NOMO-1 treated with DMSO at 0.1 percent for 48 hours (cell line): ENCODE measurements at regions not wholly inside any gene's neighbourhood (a gene's known extent, or its start where the extent isn't known, plus 50 kb on each side); places are given as distances from the start of the nearest gene placed in this dataset.
"Not testable (repeated sequence)": the region's sequence is repeated elsewhere in the genome, so short reads cannot be mapped to it uniquely, and the experiment has no call there.

Experiments
- DNase-seq: peaks from one replicate; lab custom pipeline; 2025; ENCODE audit not compliant: unreplicated experiment; lab: John Stamatoyannopoulos, UW

- no peak for DNase-seq
Observed at GRCh38 chr1:29939079-29939478, 702.8 kb downstream of the PTPRU start.

GRCh38 chr1:29937356-29937755 lies 701.0 kb downstream of the PTPRU start:
- DNase-seq: no peak

- no peak for DNase-seq
Observed at GRCh38 chr1:29936031-29936544, 699.8 kb downstream of the PTPRU start.

- no peak for DNase-seq
Observed at GRCh38 chr1:29934255-29934772, 698.0 kb downstream of the PTPRU start.

DNA sequence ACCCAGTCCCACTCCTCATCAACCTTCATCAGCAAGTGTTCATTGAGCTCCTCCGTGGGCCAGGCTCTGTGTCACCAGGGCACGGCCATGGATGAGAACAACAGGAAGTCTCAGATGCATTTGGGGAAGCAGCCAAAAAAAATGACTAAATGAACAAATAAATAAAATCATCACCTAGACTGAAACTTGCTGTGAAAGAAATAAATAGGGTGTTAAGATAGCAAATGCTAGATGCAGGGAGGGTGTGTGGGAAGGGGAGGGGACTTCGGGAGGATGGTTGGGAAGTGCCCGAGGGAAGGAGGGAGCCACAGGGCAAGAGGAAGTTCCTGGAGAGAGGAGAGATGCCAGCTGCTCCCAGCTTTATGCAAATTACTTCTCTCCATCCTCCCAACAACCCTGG lies 696.7 kb downstream of the PTPRU start:
- DNase-seq: no peak

GRCh38 chr1:29932626-29933025 lies 696.3 kb downstream of the PTPRU start:
- DNase-seq: no peak

DNA sequence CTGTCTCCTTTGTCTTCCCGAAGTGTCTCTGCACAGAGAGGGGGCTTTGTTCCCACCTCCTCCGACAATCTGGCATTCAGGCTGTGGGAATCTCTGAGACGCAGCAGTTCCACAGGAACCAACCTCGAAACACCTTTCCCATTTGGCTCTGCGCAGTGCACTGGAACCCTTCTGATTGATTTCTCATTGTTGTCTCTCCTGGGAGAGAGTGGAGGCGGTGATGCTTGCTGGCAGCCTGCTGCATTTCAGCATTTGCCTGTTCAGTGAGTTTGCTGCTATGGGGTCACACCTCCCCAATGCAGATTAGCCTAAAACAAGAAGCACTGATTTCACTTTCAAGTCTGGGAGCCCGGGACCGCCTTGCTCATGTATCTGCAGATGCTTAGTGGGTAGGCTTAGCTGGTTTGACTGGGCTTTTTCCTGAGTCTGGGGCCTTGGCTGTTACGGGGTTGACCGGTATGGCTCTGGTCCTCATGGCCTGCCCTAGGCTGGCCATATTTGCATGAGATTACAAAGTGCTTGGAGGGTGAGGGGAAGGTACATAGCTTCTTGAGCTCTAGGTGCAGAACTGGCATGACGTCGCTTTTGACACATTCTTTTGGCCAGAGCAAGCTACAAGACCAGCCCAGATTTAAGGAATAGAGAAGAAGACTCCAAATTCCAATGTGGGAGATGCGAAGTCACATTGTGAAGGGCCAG lies 695.3 kb downstream of the PTPRU start:
- DNase-seq: no peak

DNA sequence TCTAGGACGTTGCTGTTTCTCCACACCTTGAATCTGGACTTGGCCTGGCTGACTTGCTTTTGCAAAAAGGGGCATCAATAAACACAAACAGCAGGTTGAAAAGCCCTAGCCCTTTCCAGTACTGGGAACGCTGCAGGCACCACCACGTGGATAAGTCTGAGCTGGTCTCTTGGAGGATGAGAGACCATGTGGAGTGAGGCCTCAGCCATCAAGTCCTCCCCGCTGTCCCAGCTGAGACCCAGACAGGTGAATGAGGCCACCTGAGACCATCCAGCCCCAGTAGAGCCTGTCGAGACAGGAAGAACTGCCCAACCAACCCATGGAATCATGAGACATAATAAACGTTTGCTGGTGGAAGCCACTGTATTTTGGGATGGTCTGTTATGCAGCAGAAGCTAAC lies 688.7 kb downstream of the PTPRU start:
- DNase-seq: no peak

DNA sequence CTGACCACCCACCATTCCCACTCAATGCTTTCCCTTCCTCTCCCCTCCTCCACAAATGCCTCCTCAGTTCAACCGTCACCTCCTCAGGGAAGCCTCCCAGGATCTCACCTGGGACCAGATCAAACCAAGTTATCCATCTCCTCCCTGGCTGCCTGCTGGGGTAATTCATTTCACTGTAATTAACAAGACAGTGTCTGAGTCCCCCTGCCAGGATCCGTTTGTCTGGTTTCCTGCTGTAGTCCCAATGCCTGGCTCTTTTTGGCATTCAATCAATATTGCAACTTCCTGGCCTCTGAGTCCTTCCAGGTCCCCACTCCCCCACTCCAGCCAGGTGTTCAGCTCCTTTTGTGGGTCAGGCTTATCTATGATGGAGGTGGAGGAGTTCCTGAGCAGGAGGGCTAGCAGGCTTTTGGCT lies 687.7 kb downstream of the PTPRU start:
- no peak for DNase-seq

DNA sequence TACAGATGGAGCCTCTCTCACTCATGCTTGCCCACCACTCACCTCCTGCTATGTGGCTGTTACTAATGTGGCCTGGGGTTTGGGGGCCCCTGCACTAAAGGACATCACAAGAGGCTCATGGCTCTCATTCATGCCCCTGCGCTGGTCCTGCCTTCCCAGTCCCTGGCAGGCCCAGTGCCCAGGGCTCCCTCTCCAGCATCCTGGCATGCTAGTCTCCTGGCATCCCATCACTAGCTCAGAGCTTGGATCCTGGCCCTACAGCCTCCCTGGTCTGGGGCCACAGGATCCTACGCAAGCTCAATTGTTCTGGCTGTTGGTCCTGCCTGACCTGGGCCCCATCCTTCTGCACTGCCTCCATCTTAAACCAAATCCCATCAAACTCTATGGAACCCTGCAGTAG lies 685.4 kb downstream of the PTPRU start:
- DNase-seq: no peak

- DNase-seq: no peak
Observed at GRCh38 chr1:29920784-29921183, 684.5 kb downstream of the PTPRU start.

GRCh38 chr1:29920316-29920715 lies 684.0 kb downstream of the PTPRU start:
- no peak for DNase-seq

DNA sequence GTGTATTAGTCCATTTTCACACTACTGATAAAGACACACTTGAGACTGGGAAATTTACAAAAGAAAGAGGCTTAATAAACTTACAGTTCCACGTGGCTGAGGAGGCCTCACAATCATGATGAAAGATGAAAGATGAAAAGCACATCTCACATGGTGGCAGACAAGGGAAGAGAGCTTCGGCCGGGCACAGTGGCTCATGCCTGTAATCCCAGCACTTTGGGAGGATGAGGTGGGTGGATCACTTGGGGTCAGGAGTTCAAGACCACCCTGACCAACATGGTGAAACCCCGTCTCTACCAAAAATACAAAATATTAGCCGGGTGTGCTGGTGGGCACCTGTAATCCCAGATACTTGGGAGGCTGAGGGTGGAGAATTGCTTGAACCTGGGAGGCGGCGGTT lies 682.7 kb downstream of the PTPRU start:
- not testable (repeated sequence) for DNase-seq

- DNase-seq: no peak
Observed at GRCh38 chr1:29916656-29917369, 680.5 kb downstream of the PTPRU start.

GRCh38 chr1:29914936-29915335 lies 678.6 kb downstream of the PTPRU start:
- DNase-seq: no peak

DNA sequence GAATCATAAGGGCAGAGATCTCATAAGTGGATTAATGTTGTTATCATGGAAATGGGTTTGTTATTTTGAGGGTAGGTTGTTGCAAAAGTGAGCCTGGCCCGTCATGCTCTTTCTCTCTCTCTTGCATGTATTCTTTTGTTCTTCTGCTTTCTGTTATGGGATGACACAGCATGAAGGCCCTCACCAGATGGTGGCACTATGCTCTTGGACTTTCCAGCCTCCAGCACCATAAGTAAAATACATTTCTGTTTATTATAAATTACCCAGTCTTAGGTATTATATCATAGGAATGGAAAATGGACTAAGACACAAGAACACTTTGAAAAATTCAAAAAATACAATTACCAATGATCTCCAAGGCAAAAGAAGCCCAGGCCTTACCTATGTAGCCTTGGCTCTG lies 676.1 kb downstream of the PTPRU start:
- peak; percentile 23 for DNase-seq

- no peak for DNase-seq
Observed at GRCh38 chr1:29909962-29910361, 673.6 kb downstream of the PTPRU start.

- DNase-seq: no peak
Observed at GRCh38 chr1:29907596-29907995, 671.3 kb downstream of the PTPRU start.

GRCh38 chr1:29906927-29907326 lies 670.6 kb downstream of the PTPRU start:
- DNase-seq: no peak

GRCh38 chr1:29903548-29904166 lies 667.3 kb downstream of the PTPRU start:
- no peak for DNase-seq

DNA sequence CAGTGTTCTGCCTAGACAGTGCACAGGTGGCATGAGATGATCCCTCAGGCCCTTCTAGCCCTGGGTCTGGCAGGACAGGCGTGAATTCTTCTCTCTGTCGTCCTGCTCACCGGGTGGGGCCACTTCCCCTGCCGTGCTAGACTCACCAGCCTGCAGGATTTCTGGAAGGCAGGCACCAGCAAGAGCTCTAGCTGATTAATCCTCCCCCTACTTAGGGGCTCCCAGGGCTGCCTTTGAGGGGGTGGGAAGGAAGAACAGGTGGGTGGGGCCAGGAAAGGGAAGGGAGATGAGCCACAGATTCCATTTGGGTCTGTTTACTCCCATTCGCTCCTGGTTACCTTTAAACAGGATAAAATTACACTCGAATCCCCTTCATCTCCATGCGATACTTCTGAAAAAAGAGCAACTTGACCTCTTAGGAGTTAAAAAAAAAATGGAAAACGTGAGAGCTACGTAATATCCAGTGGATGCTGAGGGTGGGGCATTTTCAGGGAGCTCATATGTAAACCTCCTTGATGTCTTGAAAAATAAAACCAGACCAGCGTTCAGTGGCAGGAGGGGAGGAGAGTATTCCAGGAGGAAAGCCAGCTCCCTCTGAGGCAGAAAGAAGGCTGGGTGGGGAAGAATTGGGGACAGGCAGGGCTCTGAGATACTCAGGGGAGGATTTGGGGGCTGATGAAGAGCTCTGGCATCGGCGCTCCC lies 665.5 kb downstream of the PTPRU start:
- no peak for DNase-seq
